ENCODE measurements at regions not wholly inside any gene's neighbourhood (a gene's known extent, or its start where the extent isn't known, plus 50 kb on each side); places are given as distances from the start of the nearest gene placed in this dataset.
A peak's percentile ranks its signal among the peaks of the same experiment; 100 is the strongest.

DNA sequence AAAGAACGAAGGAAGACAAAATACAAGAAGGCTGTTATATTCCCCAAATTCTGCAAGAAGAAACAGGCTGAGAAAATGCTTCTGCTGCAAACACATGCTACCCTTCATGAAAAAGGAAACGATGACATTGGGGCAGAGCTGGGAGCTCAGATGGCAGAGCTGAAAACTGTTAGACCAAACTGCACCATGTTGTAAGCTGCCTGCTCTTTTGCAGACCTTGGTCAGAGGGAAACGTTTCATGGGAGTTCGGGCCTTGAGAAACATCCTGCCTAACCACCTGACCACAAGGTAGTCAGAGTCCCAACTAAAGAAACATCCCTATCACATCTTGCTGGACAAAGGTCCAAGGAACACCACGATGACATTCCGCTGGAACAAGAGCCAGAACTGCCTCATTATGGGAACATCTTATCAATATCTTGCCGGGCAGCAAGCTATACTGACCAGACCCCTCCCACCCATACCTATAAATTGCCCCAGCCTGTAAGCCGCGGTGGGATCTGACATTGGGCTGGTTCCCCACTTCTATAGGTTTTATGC lies 110.7 kb upstream of the CTSC start:
- peaks cover 2% of the 10 kb centered on the region for H3K9me3 Mint-ChIP-seq
- peaks cover 4% of the 10 kb centered on the region for H3K4me1 Mint-ChIP-seq
- no peak overlapping the region for H3K4me3 Mint-ChIP-seq
- ChIA-PET CTCF (interaction anchor here (0.7 kb wide), 2 partner anchors 37 to 74 kb away, joined by 3 to 5 read pairs; no protein-coding TSS in a partner anchor), POLR2A (no interaction called here)
- no peak overlapping the region for H3K27ac Mint-ChIP-seq
- H3K27me3 Mint-ChIP-seq = no peaks in the 10 kb centered on the region
- DNase-seq = no peak
- peaks cover 5% of the 10 kb centered on the region for H3K36me3 Mint-ChIP-seq (ENCODE audit: low read depth)

DNA sequence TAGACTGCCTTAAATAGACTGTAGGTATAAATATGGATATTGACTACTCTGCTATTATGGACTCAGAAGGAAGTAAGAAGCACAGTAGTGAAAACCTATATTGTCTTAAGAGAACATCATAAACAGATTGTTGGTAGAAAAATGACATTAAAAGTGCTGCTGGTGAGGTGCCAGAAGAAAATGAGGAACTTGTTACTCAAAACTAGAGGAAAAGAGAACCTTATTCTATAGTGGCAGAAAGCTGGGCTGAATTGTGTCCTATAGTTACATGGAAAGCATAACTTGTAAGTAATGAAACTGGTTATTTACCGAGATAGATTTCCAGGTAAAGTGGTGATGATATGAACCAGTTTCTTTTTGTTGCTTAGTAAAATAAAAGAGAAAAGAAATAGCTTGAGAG lies 109.7 kb upstream of the CTSC start:
- no peaks in the 10 kb centered on the region for H3K27me3 Mint-ChIP-seq
- peaks cover 5% of the 10 kb centered on the region for H3K36me3 Mint-ChIP-seq (ENCODE audit: low read depth)
- peaks cover 4% of the 10 kb centered on the region for H3K4me1 Mint-ChIP-seq
- ChIA-PET CTCF (no interaction called here), POLR2A (no interaction called here)
- no peak overlapping the region for H3K27ac Mint-ChIP-seq
- no peak for DNase-seq
- no peak overlapping the region for H3K4me3 Mint-ChIP-seq
- peaks cover 2% of the 10 kb centered on the region for H3K9me3 Mint-ChIP-seq

DNA sequence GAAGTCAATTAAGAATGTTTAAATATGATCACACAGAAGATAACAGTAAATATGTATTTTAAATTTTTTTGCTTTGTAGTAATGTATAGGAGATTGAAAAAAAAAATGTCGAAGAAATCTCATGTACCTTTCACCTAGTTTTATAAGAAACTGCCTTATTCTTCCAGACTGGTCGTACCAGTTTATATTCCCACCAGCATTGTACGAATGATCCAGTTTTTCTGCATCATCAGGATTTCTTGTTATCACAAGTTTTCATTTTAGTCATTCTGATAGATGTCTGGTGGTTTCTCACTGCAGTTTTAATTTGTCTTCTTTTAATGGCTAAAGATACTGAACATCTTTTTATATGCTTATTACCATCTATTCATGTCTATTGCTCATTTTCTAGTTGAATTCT lies 101.8 kb upstream of the CTSC start:
- ChIA-PET CTCF (no interaction called here), POLR2A (no interaction called here)
- Mint-ChIP-seq H3K36me3 (ENCODE audit: low read depth) (peaks cover 14% of the 10 kb centered on the region), H3K4me3 (no peak overlapping the region), H3K27me3 (peaks cover 4% of the 10 kb centered on the region), H3K4me1 (peaks cover 11% of the 10 kb centered on the region), H3K27ac (no peak overlapping the region), H3K9me3 (peaks cover 17% of the 10 kb centered on the region)
- DNase-seq = no peak

DNA sequence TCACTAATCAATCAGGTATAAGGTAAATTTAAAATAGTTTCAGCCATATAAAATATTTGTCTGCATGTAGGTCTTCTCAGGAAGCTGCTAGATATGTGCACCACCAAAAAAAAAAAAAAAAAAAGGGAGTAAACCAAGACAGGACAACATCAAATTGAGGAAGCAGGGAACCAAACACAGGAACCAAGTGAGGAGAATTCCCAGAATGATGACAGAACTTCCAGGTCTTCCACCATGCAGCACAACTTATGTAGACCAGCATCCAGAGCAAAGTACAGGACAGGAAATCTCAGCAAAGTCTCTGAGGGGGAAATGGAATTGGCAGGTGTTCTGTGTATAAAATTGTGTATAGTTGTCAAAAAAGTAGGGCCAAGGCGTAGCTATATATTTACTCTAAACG lies 101.2 kb upstream of the CTSC start:
- DNase-seq = no peak
- H3K36me3 Mint-ChIP-seq (ENCODE audit: low read depth) = peaks cover 17% of the 10 kb centered on the region
- no peak overlapping the region for H3K4me3 Mint-ChIP-seq
- ChIA-PET POLR2A (no interaction called here), CTCF (interaction anchor here (0.7 kb wide), 1 partner anchor 14 kb away, joined by 3 read pairs; no protein-coding TSS in a partner anchor)
- H3K9me3 Mint-ChIP-seq = peaks cover 22% of the 10 kb centered on the region
- H3K27ac Mint-ChIP-seq = no peak overlapping the region
- peaks cover 11% of the 10 kb centered on the region for H3K4me1 Mint-ChIP-seq
- H3K27me3 Mint-ChIP-seq = peaks cover 4% of the 10 kb centered on the region

DNA sequence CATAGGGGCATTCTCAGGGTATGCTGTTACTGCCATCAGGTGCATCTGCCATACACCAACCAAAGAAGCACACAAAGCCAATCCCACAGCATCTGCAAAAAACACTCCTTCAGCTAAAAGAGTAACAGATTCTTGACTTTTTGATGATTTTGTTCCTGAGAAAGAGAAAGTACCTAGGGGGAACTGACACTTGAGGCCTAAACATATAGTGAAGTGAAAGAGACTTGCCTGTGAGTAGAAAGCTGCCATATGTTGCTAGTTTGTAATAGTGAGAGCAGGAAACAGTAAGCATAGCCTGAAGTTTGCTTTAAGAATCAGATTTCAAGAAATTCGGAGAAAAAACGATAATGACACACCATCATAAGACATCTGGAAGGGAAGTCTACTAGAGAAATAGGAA lies 97.9 kb upstream of the CTSC start:
- Mint-ChIP-seq H3K9me3 (peaks cover 27% of the 10 kb centered on the region), H3K36me3 (ENCODE audit: low read depth) (peaks cover 17% of the 10 kb centered on the region), H3K27ac (peak overlapping the region; percentile 32), H3K4me3 (no peak overlapping the region), H3K4me1 (peaks cover 11% of the 10 kb centered on the region), H3K27me3 (peaks cover 1% of the 10 kb centered on the region)
- POLR2A ChIA-PET = interaction anchor here (1.6 to 1.8 kb wide), 2 partner anchors 98 kb away, joined by 5 to 7 read pairs; partner anchors contain the start of gene CTSC
- CTCF ChIA-PET = interaction anchor here (1.0 kb wide), 1 partner anchor 19 kb away, joined by 3 read pairs; no protein-coding TSS in a partner anchor
- DNase-seq = no peak

DNA sequence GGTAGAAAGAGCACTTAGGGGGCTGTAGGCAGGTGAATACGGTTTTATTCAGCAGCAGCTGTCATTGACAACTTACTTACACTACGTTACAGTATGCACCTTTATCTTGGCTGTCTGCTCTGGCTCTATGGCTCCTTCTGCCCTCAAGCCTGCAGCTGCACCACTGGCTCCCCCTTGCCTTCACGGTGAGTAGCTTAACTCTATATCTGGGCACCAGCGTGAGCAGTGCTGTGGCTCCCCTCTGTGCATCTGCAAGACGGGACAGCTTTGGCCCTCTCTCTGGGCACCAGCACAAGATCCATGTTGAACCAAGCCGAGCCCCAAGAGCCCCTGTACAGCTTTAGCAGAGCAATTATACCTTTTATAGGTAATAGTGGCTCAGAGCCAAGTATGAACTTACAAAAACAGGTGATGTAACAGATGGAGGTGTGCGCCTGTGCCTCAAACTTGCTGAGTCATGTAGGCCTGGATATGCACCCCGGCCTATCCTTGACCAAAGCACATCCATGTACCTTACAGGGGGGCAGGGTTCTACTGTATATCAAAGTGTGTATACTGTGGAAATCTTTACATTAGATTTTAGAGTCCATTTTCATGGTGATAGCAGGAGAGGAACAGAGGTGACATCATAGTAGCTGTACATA lies 96.9 kb upstream of the CTSC start:
- CTCF ChIA-PET = no interaction called here
- no peak overlapping the region for H3K27ac Mint-ChIP-seq
- H3K27me3 Mint-ChIP-seq = no peaks in the 10 kb centered on the region
- no peak overlapping the region for H3K4me3 Mint-ChIP-seq
- DNase-seq = no peak
- peaks cover 27% of the 10 kb centered on the region for H3K9me3 Mint-ChIP-seq
- H3K4me1 Mint-ChIP-seq = peaks cover 9% of the 10 kb centered on the region
- H3K36me3 Mint-ChIP-seq (ENCODE audit: low read depth) = peaks cover 17% of the 10 kb centered on the region
- POLR2A ChIA-PET = interaction anchor here (0.7 to 1.8 kb wide), 2 partner anchors 81 to 97 kb away, joined by 4 to 7 read pairs; partner anchors contain the start of gene CTSC

DNA sequence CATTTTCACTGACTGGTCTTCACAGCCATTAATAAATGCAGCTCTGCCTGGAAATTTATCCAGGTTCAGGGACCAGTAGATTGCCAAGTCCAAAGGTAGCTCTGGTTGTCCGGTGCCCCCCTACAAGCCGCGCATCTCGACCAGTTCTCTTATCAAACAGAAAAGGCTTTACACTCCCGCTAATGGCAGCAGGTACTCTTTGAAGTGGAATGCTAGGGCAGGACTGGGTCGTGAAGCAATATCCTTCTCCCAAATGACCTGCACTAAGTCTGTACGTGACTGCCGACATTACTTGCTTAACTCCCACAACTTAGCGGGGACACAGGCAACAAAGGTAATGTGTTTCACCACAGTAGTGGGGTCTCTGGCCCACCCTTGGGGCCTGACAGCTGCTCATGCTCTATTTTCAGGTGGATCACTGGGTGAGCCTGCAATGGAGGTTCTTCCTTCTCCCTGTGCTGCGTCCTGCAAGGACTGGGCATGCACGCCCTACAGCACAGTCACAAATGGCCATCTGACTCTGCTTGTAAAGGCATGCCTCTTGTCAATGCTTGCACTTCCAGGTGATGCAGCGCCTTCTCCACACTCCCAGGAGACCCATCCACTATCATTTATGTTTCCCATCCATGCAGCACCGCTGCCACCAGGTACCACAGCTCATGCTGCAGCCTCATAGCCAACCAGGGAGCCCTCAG lies 96.1 kb upstream of the CTSC start:
- H3K27me3 Mint-ChIP-seq = no peaks in the 10 kb centered on the region
- no peak for DNase-seq
- H3K4me3 Mint-ChIP-seq = no peak overlapping the region
- H3K27ac Mint-ChIP-seq = no peak overlapping the region
- peaks cover 27% of the 10 kb centered on the region for H3K9me3 Mint-ChIP-seq
- H3K36me3 Mint-ChIP-seq (ENCODE audit: low read depth) = peaks cover 17% of the 10 kb centered on the region
- ChIA-PET POLR2A (interaction anchor here (1.8 kb wide), 1 partner anchor 96 kb away, joined by 7 read pairs; the partner anchor contains the start of gene CTSC), CTCF (no interaction called here)
- H3K4me1 Mint-ChIP-seq = peaks cover 9% of the 10 kb centered on the region

DNA sequence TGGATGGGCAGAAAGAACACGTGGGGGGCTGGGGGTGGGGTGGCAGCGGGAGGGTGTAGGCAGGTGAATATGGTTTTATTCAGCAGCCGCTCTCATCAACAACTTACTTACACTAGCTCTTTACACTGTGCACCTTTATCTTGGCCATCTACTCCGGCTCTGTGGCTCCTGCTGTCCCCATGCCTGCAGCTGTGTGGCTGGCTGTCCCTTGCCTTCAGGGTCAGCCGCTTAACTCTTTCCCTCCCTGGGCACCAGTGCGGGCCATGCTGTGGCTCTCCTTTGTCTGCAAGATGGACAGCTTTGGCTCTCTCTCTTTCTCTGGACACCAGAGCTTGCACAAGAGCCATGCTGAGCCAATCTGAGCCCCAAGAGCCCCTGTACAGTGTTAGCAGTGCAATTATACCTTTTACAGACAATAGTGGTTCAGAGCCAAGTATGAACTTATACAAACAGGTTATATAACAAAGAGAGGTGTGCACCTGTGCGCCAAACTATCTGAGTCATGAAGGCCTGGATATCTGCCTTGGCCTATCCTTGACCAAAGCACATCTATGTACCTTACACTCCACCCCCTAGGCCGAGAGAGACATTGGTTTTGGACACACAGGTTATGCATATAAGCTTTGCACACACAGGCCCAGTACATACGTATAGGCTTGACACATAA lies 94.3 kb upstream of the CTSC start:
- POLR2A ChIA-PET = interaction anchor here (1.1 to 1.7 kb wide), 2 partner anchors 17 to 74 kb away, joined by 3 to 4 read pairs; no protein-coding TSS in a partner anchor

DNA sequence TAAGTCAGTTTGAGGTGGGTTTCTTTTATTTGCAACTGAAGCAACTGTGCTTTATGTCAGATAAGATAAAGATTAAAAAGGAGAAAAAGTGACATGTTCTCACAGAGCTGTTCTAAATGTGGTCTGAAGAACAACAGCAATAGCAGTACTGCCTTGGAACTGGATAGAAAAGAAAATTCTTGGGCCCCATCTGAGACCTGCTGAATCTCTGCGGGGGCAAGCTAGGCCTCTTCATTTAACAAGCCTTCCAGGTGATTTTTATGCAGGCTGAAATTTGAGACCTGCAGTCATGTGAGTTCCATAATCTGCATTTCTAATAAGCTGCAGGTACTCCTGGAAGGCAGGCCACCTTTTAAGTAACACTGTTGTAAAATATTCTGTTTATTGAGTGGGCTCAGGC lies 91.4 kb upstream of the CTSC start:
- H3K27me3 Mint-ChIP-seq = no peaks in the 10 kb centered on the region

More for the DNA sequence above, 94.3 kb upstream of the CTSC start:
- peaks cover 11% of the 10 kb centered on the region for H3K4me1 Mint-ChIP-seq
- no peak overlapping the region for H3K4me3 Mint-ChIP-seq
- H3K36me3 Mint-ChIP-seq (ENCODE audit: low read depth) = peaks cover 18% of the 10 kb centered on the region
- H3K27ac Mint-ChIP-seq = no peak overlapping the region
- DNase-seq = no peak
- H3K9me3 Mint-ChIP-seq = peaks cover 23% of the 10 kb centered on the region
- CTCF ChIA-PET = no interaction called here
- no peaks in the 10 kb centered on the region for H3K27me3 Mint-ChIP-seq

DNA sequence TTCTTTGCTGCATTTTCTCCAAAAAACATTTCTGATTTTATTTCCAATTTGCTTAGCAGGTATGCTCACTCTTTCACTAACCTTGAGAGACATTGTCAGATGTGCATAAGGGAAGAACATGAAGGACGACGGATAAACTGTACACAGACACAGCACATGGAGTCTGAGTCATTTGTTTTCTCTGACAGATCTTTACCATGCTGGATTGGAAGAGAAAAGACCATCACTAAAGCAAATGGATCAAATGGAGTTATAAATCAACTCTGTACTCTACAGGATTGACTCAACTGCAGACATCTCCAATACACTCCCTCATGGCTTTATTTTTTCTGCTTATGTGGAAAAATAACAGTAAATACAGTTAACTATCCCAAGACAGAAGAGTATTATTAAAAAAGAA lies 90.2 kb upstream of the CTSC start:
- Mint-ChIP-seq H3K9me3 (no peaks in the 10 kb centered on the region), H3K27ac (no peak overlapping the region), H3K27me3 (no peaks in the 10 kb centered on the region), H3K4me1 (peaks cover 29% of the 10 kb centered on the region), H3K4me3 (no peak overlapping the region), H3K36me3 (ENCODE audit: low read depth) (peaks cover 21% of the 10 kb centered on the region)
- DNase-seq = no peak
- POLR2A ChIA-PET = interaction anchor here (0.8 kb wide), 1 partner anchor 90 kb away, joined by 3 read pairs; the partner anchor contains the start of gene CTSC
- CTCF ChIA-PET = no interaction called here

More for the DNA sequence above, 91.4 kb upstream of the CTSC start:
- peaks cover 7% of the 10 kb centered on the region for H3K9me3 Mint-ChIP-seq
- H3K4me3 Mint-ChIP-seq = no peak overlapping the region
- no peak overlapping the region for H3K27ac Mint-ChIP-seq
- ChIA-PET POLR2A (no interaction called here), CTCF (no interaction called here)
- H3K4me1 Mint-ChIP-seq = peaks cover 19% of the 10 kb centered on the region
- H3K36me3 Mint-ChIP-seq (ENCODE audit: low read depth) = peaks cover 14% of the 10 kb centered on the region
- DNase-seq = no peak

DNA sequence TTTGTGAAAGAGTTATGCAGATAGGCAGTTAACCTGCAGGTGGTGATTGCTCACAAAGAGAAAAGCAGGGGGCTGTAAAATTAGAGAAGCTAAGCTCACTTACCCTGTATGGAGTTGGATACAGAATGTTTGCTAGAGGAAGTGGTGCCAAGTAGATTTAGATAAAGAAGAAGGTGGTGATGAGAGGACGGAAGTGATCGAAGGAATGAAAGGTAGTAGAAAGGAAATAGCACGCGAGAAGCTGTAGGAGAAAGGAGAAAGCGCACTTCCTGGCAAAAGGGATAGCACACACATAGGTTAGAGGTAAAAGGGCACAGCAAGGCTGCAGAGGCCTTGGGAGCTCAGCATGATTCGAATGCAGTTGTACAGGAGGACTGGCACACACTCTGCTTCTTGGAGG lies 87.3 kb upstream of the CTSC start:
- POLR2A ChIA-PET = interaction anchor here (1.1 to 3.9 kb wide), 6 partner anchors 9 to 92 kb away, joined by 3 to 33 read pairs (median 4); partner anchors contain the start of gene CTSC
- CTCF ChIA-PET = interaction anchor here (0.6 to 2.2 kb wide), 2 partner anchors 14 to 87 kb away, joined by 3 to 7 read pairs; partner anchors contain the start of gene CTSC
- peaks cover 40% of the 10 kb centered on the region for H3K36me3 Mint-ChIP-seq (ENCODE audit: low read depth)

DNA sequence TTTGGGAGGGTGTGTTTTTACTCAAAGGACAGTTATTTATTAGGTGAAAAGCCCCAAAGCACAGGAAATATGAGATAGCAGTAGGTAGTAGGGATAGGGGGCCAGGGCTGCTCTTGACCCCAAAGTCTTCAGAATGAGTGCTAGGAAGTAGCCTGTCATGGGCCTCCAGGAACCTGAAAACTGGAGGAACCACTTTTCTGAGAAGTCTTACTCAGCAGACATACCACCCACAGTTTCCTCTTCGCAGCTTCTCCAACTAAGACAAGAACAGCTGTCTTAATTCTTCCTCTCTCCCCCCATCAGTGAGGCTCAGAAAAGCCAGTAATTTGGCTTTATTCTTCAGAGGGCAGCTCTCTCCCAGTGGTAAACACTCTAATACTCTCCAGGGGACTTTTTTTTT lies 84.0 kb upstream of the CTSC start:
- H3K27me3 Mint-ChIP-seq = no peaks in the 10 kb centered on the region
- CTCF ChIA-PET = interaction anchor here (1.2 to 1.8 kb wide), 3 partner anchors 8 to 96 kb away, joined by 4 to 6 read pairs (median 4); partner anchors contain the start of gene CTSC
- DNase-seq = peak; percentile 67
- peaks cover 83% of the 10 kb centered on the region for H3K4me1 Mint-ChIP-seq
- peaks cover 53% of the 10 kb centered on the region for H3K36me3 Mint-ChIP-seq (ENCODE audit: low read depth)
- H3K4me3 Mint-ChIP-seq = peak overlapping the region; percentile 70
- peak overlapping the region; percentile 97 for H3K27ac Mint-ChIP-seq
- H3K9me3 Mint-ChIP-seq = no peaks in the 10 kb centered on the region
- POLR2A ChIA-PET = interaction anchor here (0.6 to 1.9 kb wide), 9 partner anchors 9 to 126 kb away, joined by 3 to 42 read pairs (median 3); partner anchors contain the start of gene CTSC

More for the DNA sequence above, 87.3 kb upstream of the CTSC start:
- H3K4me3 Mint-ChIP-seq = no peak overlapping the region
- no peaks in the 10 kb centered on the region for H3K27me3 Mint-ChIP-seq
- peaks cover 57% of the 10 kb centered on the region for H3K4me1 Mint-ChIP-seq
- H3K9me3 Mint-ChIP-seq = no peaks in the 10 kb centered on the region
- H3K27ac Mint-ChIP-seq = peak overlapping the region; percentile 36
- DNase-seq = no peak

Measured in activated CD4-positive, alpha-beta memory T cell treated with anti-CD3 and anti-CD28 coated beads, Interleukin-2, amount 10 ng/mL, durations not matched to agents 7 days and 5 days (primary cell).